LNCAP (cell line): ENCODE measurements at regions not wholly inside any gene's neighbourhood (a gene's known extent, or its start where the extent isn't known, plus 50 kb on each side); places are given as distances from the start of the nearest gene placed in this dataset.

Experiments
- CTCF ChIP-seq: fragments of 450-650 bp; IDR thresholded peaks from 2 replicates; pipeline ENCODE4 v1.5.1; 2017; ENCODE audit warnings: mild to moderate bottlenecking

GRCh38 chr4:63790377-63790776 lies 618.9 kb downstream of the TECRL start:
- no peak for TF ChIP-seq CTCF

GRCh38 chr4:63788271-63788670 lies 621.0 kb downstream of the TECRL start:
- no peak for TF ChIP-seq CTCF

- no peak for TF ChIP-seq CTCF
Measured at GRCh38 chr4:63787326-63787725, 621.9 kb downstream of the TECRL start.

DNA sequence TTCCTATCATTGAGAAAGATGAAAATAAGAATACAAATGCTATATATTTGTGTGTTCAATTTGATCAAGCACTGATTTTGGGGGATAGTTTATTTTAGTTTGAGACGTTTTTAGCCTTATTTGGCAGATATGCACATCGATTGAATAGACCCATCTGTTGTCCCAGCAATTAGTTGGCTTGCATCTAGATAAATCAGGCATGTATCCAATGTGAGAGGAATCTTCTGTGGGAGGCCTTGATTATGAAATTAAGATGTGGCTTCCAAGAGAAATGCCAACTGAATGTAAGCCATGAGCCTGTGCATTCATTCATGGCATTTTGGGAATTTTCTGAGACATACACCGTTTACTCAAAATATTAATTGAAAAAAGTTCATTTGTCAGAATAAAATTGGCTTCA lies 623.1 kb downstream of the TECRL start:
- TF ChIP-seq CTCF = no peak

- no peak for TF ChIP-seq CTCF
Measured at GRCh38 chr4:63784822-63785221, 624.4 kb downstream of the TECRL start.

GRCh38 chr4:63777601-63778000 lies 631.6 kb downstream of the TECRL start:
- TF ChIP-seq CTCF = no peak

DNA sequence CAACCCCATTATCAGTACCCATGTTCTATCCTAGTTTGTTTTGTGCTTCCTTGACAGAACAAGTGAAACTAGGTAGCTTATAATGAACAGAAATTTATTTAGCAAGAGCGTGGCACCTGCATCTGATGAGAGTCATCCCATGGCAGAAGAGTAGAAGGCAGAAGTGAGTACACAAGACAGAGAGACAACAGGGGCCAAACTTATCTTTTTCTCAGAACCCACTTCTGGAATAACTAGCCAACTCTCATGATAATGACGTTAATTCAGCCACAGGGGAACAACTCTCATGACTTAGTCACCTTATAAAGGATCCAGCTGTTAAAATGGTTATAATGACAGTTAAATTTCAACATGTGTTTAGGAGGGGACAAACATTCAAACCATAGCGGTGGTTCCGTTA lies 644.9 kb downstream of the TECRL start:
- no peak for TF ChIP-seq CTCF

GRCh38 chr4:63757929-63758328 lies 651.3 kb downstream of the TECRL start:
- no peak for TF ChIP-seq CTCF
